H9 (cell line): ENCODE measurements at regions not wholly inside any gene's neighbourhood (a gene's known extent, or its start where the extent isn't known, plus 50 kb on each side); places are given as distances from the start of the nearest gene placed in this dataset.

Experiments
- DNase-seq: peaks from one replicate; pipeline ENCODE4 v3.0.0-alpha.2; 2017
- H2AFZ ChIP-seq: one replicate; pipeline ENCODE4 v1.6.1; 2013; ENCODE audit warnings: mild to moderate bottlenecking, low read length, control low read depth, moderate library complexity
- H2AK5ac ChIP-seq: 2 replicates; pipeline ENCODE4 v1.6.1; 2013; ENCODE audit warnings: low read length, control low read depth, mixed read lengths; ENCODE audit not compliant: insufficient read length
- H2BK120ac ChIP-seq: one replicate; pipeline ENCODE4 v1.6.1; 2013; ENCODE audit warnings: low read depth, mild to moderate bottlenecking, low read length, control low read depth, inconsistent platforms; ENCODE audit not compliant: poor library complexity, severe bottlenecking
- H2BK12ac ChIP-seq: 2 replicates; pipeline ENCODE4 v1.6.1; 2013; ENCODE audit warnings: low read length, control low read depth, mixed read lengths, low read depth; ENCODE audit not compliant: insufficient read length
- H2BK15ac ChIP-seq: 2 replicates; pipeline ENCODE4 v1.6.1; 2013; ENCODE audit warnings: low read depth, low read length, control low read depth
- H2BK20ac ChIP-seq: one replicate; pipeline ENCODE4 v1.6.1; 2013; ENCODE audit warnings: low read depth, mild to moderate bottlenecking, low read length, control low read depth, inconsistent platforms; ENCODE audit not compliant: poor library complexity, severe bottlenecking
- H2BK5ac ChIP-seq: 2 replicates; pipeline ENCODE4 v1.6.1; 2013; ENCODE audit warnings: low read length, control low read depth, mixed read lengths; ENCODE audit not compliant: insufficient read length
- H3K14ac ChIP-seq: 2 replicates; pipeline ENCODE4 v1.6.1; 2013; ENCODE audit warnings: low read length, control low read depth; ENCODE audit not compliant: insufficient read depth
- H3K18ac ChIP-seq: 2 replicates; pipeline ENCODE4 v1.6.1; 2013; ENCODE audit warnings: low read depth, mild to moderate bottlenecking, mixed read lengths, low read length, control low read depth; ENCODE audit not compliant: insufficient read length
- H3K23ac ChIP-seq: 2 replicates; pipeline ENCODE4 v1.6.1; 2013; ENCODE audit warnings: low read length, control low read depth, mixed read lengths, low read depth; ENCODE audit not compliant: insufficient read length
- H3K23me2 ChIP-seq: 2 replicates; pipeline ENCODE4 v1.6.1; 2013; ENCODE audit warnings: low read depth, mild to moderate bottlenecking, mixed read lengths, low read length, control low read depth; ENCODE audit not compliant: insufficient read length, poor library complexity, severe bottlenecking
- H3K27ac ChIP-seq: 2 replicates; pipeline ENCODE4 v1.5.1; 2013; ENCODE audit warnings: low read length, control low read depth, mixed read lengths, low read depth; ENCODE audit not compliant: insufficient read length
- H3K27me3 ChIP-seq: 2 replicates; pipeline ENCODE4 v1.6.1; 2013; ENCODE audit warnings: low read length, control low read depth, inconsistent platforms; ENCODE audit not compliant: insufficient read depth
- H3K4ac ChIP-seq: 2 replicates; pipeline ENCODE4 v1.6.1; 2013; ENCODE audit warnings: low read depth, mild to moderate bottlenecking, control low read depth, inconsistent platforms, low read length, moderate library complexity
- H3K4me1 ChIP-seq: 2 replicates; pipeline ENCODE4 v1.6.1; 2013; ENCODE audit warnings: low read length, control low read depth, inconsistent platforms; ENCODE audit not compliant: insufficient read depth
- H3K4me2 ChIP-seq: 2 replicates; pipeline ENCODE4 v1.6.1; 2013; ENCODE audit warnings: low read length, control low read depth, mixed read lengths; ENCODE audit not compliant: insufficient read length, insufficient read depth
- H3K56ac ChIP-seq: 2 replicates; pipeline ENCODE4 v1.6.1; 2013; ENCODE audit warnings: low read depth, mild to moderate bottlenecking, mixed read lengths, low read length, control low read depth; ENCODE audit not compliant: insufficient read length
- H3K79me1 ChIP-seq: 2 replicates; pipeline ENCODE4 v1.6.1; 2013; ENCODE audit warnings: low read depth, mild to moderate bottlenecking, moderate library complexity, low read length, control low read depth, inconsistent platforms; ENCODE audit not compliant: insufficient read depth, poor library complexity, severe bottlenecking
- H3K79me2 ChIP-seq: 2 replicates; pipeline ENCODE4 v1.6.1; 2013; ENCODE audit warnings: low read length, control low read depth, inconsistent platforms; ENCODE audit not compliant: insufficient read depth
- H3K9ac ChIP-seq: 2 replicates; pipeline ENCODE4 v1.6.1; 2013; ENCODE audit warnings: low read length, control low read depth, mixed read lengths; ENCODE audit not compliant: insufficient read length; ENCODE audit errors: extremely low read depth
- H3K9me3 ChIP-seq: one replicate; pipeline ENCODE4 v1.6.1; 2013; ENCODE audit warnings: low read depth, low read length, inconsistent platforms; ENCODE audit not compliant: control insufficient read depth
- H3T11ph ChIP-seq: one replicate; pipeline ENCODE4 v1.6.1; 2013; ENCODE audit warnings: mild to moderate bottlenecking, low read length, control low read depth, inconsistent platforms
- H4K20me1 ChIP-seq: one replicate; pipeline ENCODE4 v1.6.1; 2013; ENCODE audit not compliant: control insufficient read depth, insufficient read length, insufficient read depth
- H4K5ac ChIP-seq: 2 replicates; pipeline ENCODE4 v1.6.1; 2013; ENCODE audit warnings: low read depth, mild to moderate bottlenecking, mixed read lengths, low read length, control low read depth; ENCODE audit not compliant: insufficient read length
- H4K8ac ChIP-seq: replicated peaks from 2 replicates; pipeline ENCODE4 v1.6.1; 2013; ENCODE audit warnings: low read length, control low read depth, mixed read lengths, low read depth; ENCODE audit not compliant: insufficient read length
- H4K91ac ChIP-seq: 2 replicates; pipeline ENCODE4 v1.6.1; 2013; ENCODE audit warnings: low read depth, mild to moderate bottlenecking, moderate library complexity, mixed read lengths, low read length, control low read depth; ENCODE audit not compliant: insufficient read length
- H3K27ac Mint-ChIP-seq, 3 experiments: 2 replicates in 2 of 3; 3 replicates in 1 of 3; pipeline ENCODE4 v1.8.0; 2020 to 2021; ENCODE audit warnings: mixed read lengths in 3 of 3, mild to moderate bottlenecking in 1 of 3, moderate library complexity in 1 of 3
- H3K27me3 Mint-ChIP-seq: 2 replicates; pipeline ENCODE4 v1.8.0; 2021; ENCODE audit warnings: low read depth, mild to moderate bottlenecking, moderate library complexity, mixed read lengths
- H3K36me3 Mint-ChIP-seq, 3 experiments: 2 replicates in 2 of 3; 3 replicates in 1 of 3; pipeline ENCODE4 v1.8.0; 2020 to 2021; ENCODE audit warnings: low read depth in 3 of 3, mixed read lengths in 3 of 3; ENCODE audit not compliant: insufficient read depth in 1 of 3
- H3K4me1 Mint-ChIP-seq, 2 experiments: 2 replicates each; pipeline ENCODE4 v1.8.0; 2020; ENCODE audit warnings: mixed read lengths in 2 of 2
- H3K4me3 Mint-ChIP-seq, 2 experiments: 2 replicates in 1 of 2; 3 replicates in 1 of 2; pipeline ENCODE4 v1.8.0; 2020 to 2021; ENCODE audit warnings: mild to moderate bottlenecking in 2 of 2, mixed read lengths in 2 of 2, moderate library complexity in 1 of 2
- H3K9me3 Mint-ChIP-seq, 2 experiments: 2 replicates in 1 of 2; 3 replicates in 1 of 2; pipeline ENCODE4 v1.8.0; 2020; ENCODE audit warnings: mild to moderate bottlenecking in 2 of 2, mixed read lengths in 2 of 2, moderate library complexity in 1 of 2
- CTCF ChIP-seq: fragments of 200-600 bp; sonication (generic); conservative IDR thresholded peaks from 3 replicates; pipeline ENCODE4 v1.8.0; 2021; ENCODE audit warnings: antibody characterized with exemption, mild to moderate bottlenecking
- WGBS: extraction: QIAGEN DNeasy Blood & Tissue Kit; methylation state at CpG from one replicate; pipeline ENCODE4 v1.1.7; 2013; ENCODE audit warnings: missing lambda C conversion rate, low lambda C conversion rate, mixed read lengths; ENCODE audit not compliant: insufficient read length; ENCODE audit errors: extremely low coverage; 5-methylcytosine and 5-hydroxymethylcytosine counted together

- no peak for TF ChIP-seq CTCF
- H2BK12ac ChIP-seq = no peak overlapping the region
- H4K91ac ChIP-seq = no peak overlapping the region
- H4K20me1 ChIP-seq = no peaks in the 10 kb centered on the region
- peaks cover 6% of the 10 kb centered on the region for H3K4me1 ChIP-seq
- H2BK20ac ChIP-seq = no peak overlapping the region
- no peak overlapping the region; the same call in 1 of the 2 replicates for H3K14ac ChIP-seq
- no peak overlapping the region for H4K5ac ChIP-seq
- H3K23me2 ChIP-seq = no peaks in the 10 kb centered on the region
- H3K27ac ChIP-seq = no peak overlapping the region
- no peak overlapping the region for H2AFZ ChIP-seq
- H3K27ac Mint-ChIP-seq = no peak overlapping the region
- no CpG with 5 or more reads among the region's 2 CpGs for WGBS
- H3K9me3 Mint-ChIP-seq = peaks cover 25 to 28% of the 10 kb centered on the region in 2 experiments
- H3K4me2 ChIP-seq = no peak overlapping the region
- DNase-seq = no peak
- no peak overlapping the region for H2AK5ac ChIP-seq
- H4K8ac ChIP-seq = no peak overlapping the region
- H3K9me3 ChIP-seq = peaks cover 18% of the 10 kb centered on the region
- H3K4me3 Mint-ChIP-seq = no peak overlapping the region
- H2BK15ac ChIP-seq = no peak overlapping the region
- H3K56ac ChIP-seq = no peak overlapping the region
- no peaks in the 10 kb centered on the region for H3K79me1 ChIP-seq
- H3T11ph ChIP-seq = no peak overlapping the region
- H3K9ac ChIP-seq = no peak overlapping the region
- no peak overlapping the region for H2BK5ac ChIP-seq
- H3K36me3 Mint-ChIP-seq = peaks cover 19 to 27% (median 25%) of the 10 kb centered on the region in 3 experiments
- H3K4me1 Mint-ChIP-seq = peaks cover 42 to 57% of the 10 kb centered on the region in 2 experiments
- no peaks in the 10 kb centered on the region; the same call in 1 of the 2 replicates for H3K27me3 ChIP-seq
- H3K4ac ChIP-seq = no peak overlapping the region
- H3K18ac ChIP-seq = no peak overlapping the region
- peaks cover 41% of the 10 kb centered on the region for H3K27me3 Mint-ChIP-seq
- no peaks in the 10 kb centered on the region for H3K79me2 ChIP-seq
- no peak overlapping the region for H3K23ac ChIP-seq
- H2BK120ac ChIP-seq = no peak overlapping the region
Observed at GRCh38 chr6:109897561-109898080, 80.5 kb upstream of the GPR6 start.
